MM.1S (cell line): ENCODE measurements at regions not wholly inside any gene's neighbourhood (a gene's known extent, or its start where the extent isn't known, plus 50 kb on each side); places are given as distances from the start of the nearest gene placed in this dataset.

ENCODE experiments used
- EZH2 ChIP-seq: fragments of 300-600 bp; sonication (generic); optimal IDR thresholded peaks from 2 replicates; pipeline ENCODE3; 2017; ENCODE audit warnings: low read depth, mild to moderate bottlenecking, antibody characterized with exemption, low read length, mixed read lengths
- EZH2phosphoT487 ChIP-seq: fragments of 300-600 bp; sonication (generic); IDR thresholded peaks from 2 replicates; pipeline ENCODE4 v1.6.1; 2018; ENCODE audit warnings: antibody characterized with exemption, low read length
- TF ChIP-seq, protein P1 (sequence below): fragments of 300-600 bp; sonication (generic); IDR thresholded peaks from 2 replicates; pipeline ENCODE4 v1.5.1; 2016; ENCODE audit warnings: antibody characterized with exemption, low read length, mixed read lengths

DNA sequence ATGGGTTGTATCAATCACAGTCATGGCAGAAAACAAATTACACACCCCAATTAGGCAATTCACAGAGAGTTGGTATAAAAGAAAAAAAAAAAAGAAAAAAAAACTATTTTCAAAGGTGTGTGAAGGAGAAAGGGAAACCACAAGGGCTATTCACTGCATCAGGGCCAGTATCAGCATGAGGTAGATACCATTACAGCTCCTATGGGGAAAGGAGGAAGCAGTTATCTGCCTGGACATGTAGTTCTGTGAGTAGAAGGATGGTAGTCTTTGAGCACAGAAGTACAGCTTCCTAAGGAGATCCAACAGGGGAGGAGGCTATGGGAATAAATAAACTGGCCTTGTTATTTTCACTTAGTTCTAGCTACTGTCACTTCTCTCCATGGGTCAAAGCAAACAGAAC is 746.1 kb downstream of the LUZP2 start:
- TF ChIP-seq, protein P1, sequence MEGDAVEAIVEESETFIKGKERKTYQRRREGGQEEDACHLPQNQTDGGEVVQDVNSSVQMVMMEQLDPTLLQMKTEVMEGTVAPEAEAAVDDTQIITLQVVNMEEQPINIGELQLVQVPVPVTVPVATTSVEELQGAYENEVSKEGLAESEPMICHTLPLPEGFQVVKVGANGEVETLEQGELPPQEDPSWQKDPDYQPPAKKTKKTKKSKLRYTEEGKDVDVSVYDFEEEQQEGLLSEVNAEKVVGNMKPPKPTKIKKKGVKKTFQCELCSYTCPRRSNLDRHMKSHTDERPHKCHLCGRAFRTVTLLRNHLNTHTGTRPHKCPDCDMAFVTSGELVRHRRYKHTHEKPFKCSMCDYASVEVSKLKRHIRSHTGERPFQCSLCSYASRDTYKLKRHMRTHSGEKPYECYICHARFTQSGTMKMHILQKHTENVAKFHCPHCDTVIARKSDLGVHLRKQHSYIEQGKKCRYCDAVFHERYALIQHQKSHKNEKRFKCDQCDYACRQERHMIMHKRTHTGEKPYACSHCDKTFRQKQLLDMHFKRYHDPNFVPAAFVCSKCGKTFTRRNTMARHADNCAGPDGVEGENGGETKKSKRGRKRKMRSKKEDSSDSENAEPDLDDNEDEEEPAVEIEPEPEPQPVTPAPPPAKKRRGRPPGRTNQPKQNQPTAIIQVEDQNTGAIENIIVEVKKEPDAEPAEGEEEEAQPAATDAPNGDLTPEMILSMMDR, result no peak
- TF ChIP-seq EZH2 (no peak), EZH2phosphoT487 (no peak)
